Skeletal muscle satellite cell (primary cell): ENCODE measurements at regions not wholly inside any gene's neighbourhood (a gene's known extent, or its start where the extent isn't known, plus 50 kb on each side); places are given as distances from the start of the nearest gene placed in this dataset.
"Not testable (repeated sequence)": the region's sequence is repeated elsewhere in the genome, so short reads cannot be mapped to it uniquely, and the experiment has no call there.

Experiments
- H3K27me3 ChIP-seq: 2 replicates; pipeline ENCODE4 v1.7.0; 2013; ENCODE audit warnings: low read length; ENCODE audit not compliant: control insufficient read depth, insufficient read depth
- H3K36me3 ChIP-seq: 2 replicates; pipeline ENCODE4 v1.7.0; 2013; ENCODE audit warnings: mild to moderate bottlenecking, control low read depth, low read length; ENCODE audit not compliant: insufficient read depth
- H3K4me1 ChIP-seq: 2 replicates; pipeline ENCODE4 v1.7.0; 2013; ENCODE audit warnings: low read length; ENCODE audit not compliant: control insufficient read depth, insufficient read depth
- H3K4me2 ChIP-seq: 2 replicates; pipeline ENCODE4 v1.7.0; 2013; ENCODE audit warnings: mild to moderate bottlenecking, low read length
- H3K4me3 ChIP-seq: 2 replicates; pipeline ENCODE4 v1.7.0; 2013; ENCODE audit warnings: low read length
- H3K9ac ChIP-seq: 2 replicates; pipeline ENCODE4 v1.7.0; 2013; ENCODE audit warnings: mild to moderate bottlenecking, low read depth, low read length, moderate library complexity
- H3K9me3 ChIP-seq: replicated peaks from 2 replicates; pipeline ENCODE4 v1.7.0; 2013; ENCODE audit warnings: mild to moderate bottlenecking, control low read depth, low read length

GRCh38 chr9:89675058-89675742 is 70.4 kb downstream of the GADD45G start:
- peaks cover 34% of the 10 kb centered on the region for H3K27me3 ChIP-seq
- H3K4me2 ChIP-seq = no peak overlapping the region
- H3K9me3 ChIP-seq = no peaks in the 10 kb centered on the region
- peaks cover 6% of the 10 kb centered on the region for H3K4me1 ChIP-seq
- H3K4me3 ChIP-seq = no peak overlapping the region
- H3K36me3 ChIP-seq = no peaks in the 10 kb centered on the region
- H3K9ac ChIP-seq = no peak overlapping the region

GRCh38 chr9:89676281-89676680 is 71.5 kb downstream of the GADD45G start:
- Histone ChIP-seq H3K36me3 (no peaks in the 10 kb centered on the region), H3K27me3 (peaks cover 34% of the 10 kb centered on the region), H3K4me2 (no peak overlapping the region), H3K9me3 (no peaks in the 10 kb centered on the region), H3K4me3 (no peak overlapping the region), H3K9ac (no peak overlapping the region), H3K4me1 (peaks cover 6% of the 10 kb centered on the region)

- Histone ChIP-seq H3K4me3 (no peak overlapping the region), H3K9ac (no peak overlapping the region), H3K9me3 (no peaks in the 10 kb centered on the region), H3K27me3 (peaks cover 34% of the 10 kb centered on the region), H3K4me2 (no peak overlapping the region), H3K36me3 (no peaks in the 10 kb centered on the region), H3K4me1 (peaks cover 6% of the 10 kb centered on the region)
Observed at GRCh38 chr9:89677702-89678395, 73.0 kb downstream of the GADD45G start.

GRCh38 chr9:89678396-89679015 is 73.7 kb downstream of the GADD45G start:
- Histone ChIP-seq H3K9me3 (no peaks in the 10 kb centered on the region), H3K4me2 (no peak overlapping the region), H3K9ac (no peak overlapping the region), H3K27me3 (peaks cover 35% of the 10 kb centered on the region), H3K4me1 (peaks cover 6% of the 10 kb centered on the region), H3K4me3 (no peak overlapping the region), H3K36me3 (no peaks in the 10 kb centered on the region)

- H3K27me3 ChIP-seq = peaks cover 40% of the 10 kb centered on the region
- H3K9me3 ChIP-seq = no peaks in the 10 kb centered on the region
- no peak overlapping the region for H3K4me2 ChIP-seq
- H3K9ac ChIP-seq = no peak overlapping the region
- H3K4me3 ChIP-seq = no peak overlapping the region
- no peaks in the 10 kb centered on the region for H3K36me3 ChIP-seq
- H3K4me1 ChIP-seq = peaks cover 6% of the 10 kb centered on the region
Observed at GRCh38 chr9:89679016-89679415, 74.2 kb downstream of the GADD45G start.

GRCh38 chr9:89679581-89679980 is 74.8 kb downstream of the GADD45G start:
- no peaks in the 10 kb centered on the region for H3K36me3 ChIP-seq
- H3K27me3 ChIP-seq = peaks cover 40% of the 10 kb centered on the region
- peaks cover 6% of the 10 kb centered on the region for H3K4me1 ChIP-seq
- no peak overlapping the region for H3K4me3 ChIP-seq
- no peak overlapping the region for H3K9ac ChIP-seq
- no peak overlapping the region for H3K4me2 ChIP-seq
- H3K9me3 ChIP-seq = no peaks in the 10 kb centered on the region

GRCh38 chr9:89680547-89681467 is 76.0 kb downstream of the GADD45G start:
- Histone ChIP-seq H3K36me3 (no peaks in the 10 kb centered on the region), H3K4me3 (no peak overlapping the region), H3K27me3 (peaks cover 37% of the 10 kb centered on the region), H3K4me2 (no peak overlapping the region), H3K9ac (no peak overlapping the region), H3K4me1 (peaks cover 6% of the 10 kb centered on the region), H3K9me3 (no peaks in the 10 kb centered on the region)

GRCh38 chr9:89681468-89681859 is 76.7 kb downstream of the GADD45G start:
- not testable (repeated sequence) for H3K9ac ChIP-seq, H3K9me3 ChIP-seq, H3K4me1 ChIP-seq, H3K36me3 ChIP-seq, H3K4me3 ChIP-seq, H3K4me2 ChIP-seq
- H3K27me3 ChIP-seq = peaks cover 31% of the 10 kb centered on the region

- no peaks in the 10 kb centered on the region for H3K36me3 ChIP-seq
- no peak overlapping the region for H3K9ac ChIP-seq
- peaks cover 16% of the 10 kb centered on the region for H3K27me3 ChIP-seq
- H3K4me3 ChIP-seq = no peak overlapping the region
- no peaks in the 10 kb centered on the region for H3K9me3 ChIP-seq
- no peaks in the 10 kb centered on the region for H3K4me1 ChIP-seq
- no peak overlapping the region for H3K4me2 ChIP-seq
Observed at GRCh38 chr9:89683626-89684025, 78.8 kb downstream of the GADD45G start.

GRCh38 chr9:89684218-89684617 is 79.4 kb downstream of the GADD45G start:
- H3K9ac ChIP-seq = no peak overlapping the region
- H3K27me3 ChIP-seq = peaks cover 11% of the 10 kb centered on the region
- H3K4me3 ChIP-seq = no peak overlapping the region
- no peaks in the 10 kb centered on the region for H3K4me1 ChIP-seq
- no peaks in the 10 kb centered on the region for H3K36me3 ChIP-seq
- no peak overlapping the region for H3K4me2 ChIP-seq
- no peaks in the 10 kb centered on the region for H3K9me3 ChIP-seq
